ENCODE measurements at regions not wholly inside any gene's neighbourhood (a gene's known extent, or its start where the extent isn't known, plus 50 kb on each side); places are given as distances from the start of the nearest gene placed in this dataset.

DNA sequence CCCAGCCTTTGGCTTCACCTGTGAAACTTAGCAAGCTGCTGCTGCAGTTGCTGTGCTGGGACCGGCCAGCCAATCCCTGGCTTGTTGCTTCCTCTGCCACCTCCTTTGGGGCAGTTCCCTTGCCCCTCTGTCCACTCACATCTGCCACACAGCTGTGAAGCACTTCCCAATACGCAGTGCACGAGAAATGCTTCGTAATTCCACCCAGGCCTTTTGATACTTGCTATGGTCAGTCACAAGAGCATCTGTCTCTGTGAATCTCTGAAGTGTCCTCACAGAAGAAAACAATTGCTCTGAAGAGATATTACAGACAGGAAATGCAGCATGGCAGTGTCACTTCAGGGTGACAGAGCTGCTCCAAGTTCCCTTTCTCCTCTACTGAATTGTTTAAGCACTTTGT is 208.5 kb downstream of the PTEN start:
- H3K27ac ChIP-seq (ENCODE audit: low read length): no peak overlapping the region
- no peaks in the 10 kb centered on the region for H3K9me3 ChIP-seq (ENCODE audit: control insufficient read depth in 1 of 2, low read length in 2 of 2)
- no peaks in the 10 kb centered on the region for H3K27me3 ChIP-seq (ENCODE audit: low read depth, low read length)
- no peaks in the 10 kb centered on the region for H3K36me3 ChIP-seq (ENCODE audit: control insufficient read depth in 1 of 2, insufficient read depth in 2 of 2, low read length in 2 of 2)
- no peak overlapping the region for H3K4me3 ChIP-seq (ENCODE audit: low read depth in 1 of 2, low read length in 2 of 2)
- no peaks in the 10 kb centered on the region for H3K4me1 ChIP-seq (ENCODE audit: control insufficient read depth in 1 of 2, insufficient read depth in 2 of 2, low read length in 2 of 2)

DNA sequence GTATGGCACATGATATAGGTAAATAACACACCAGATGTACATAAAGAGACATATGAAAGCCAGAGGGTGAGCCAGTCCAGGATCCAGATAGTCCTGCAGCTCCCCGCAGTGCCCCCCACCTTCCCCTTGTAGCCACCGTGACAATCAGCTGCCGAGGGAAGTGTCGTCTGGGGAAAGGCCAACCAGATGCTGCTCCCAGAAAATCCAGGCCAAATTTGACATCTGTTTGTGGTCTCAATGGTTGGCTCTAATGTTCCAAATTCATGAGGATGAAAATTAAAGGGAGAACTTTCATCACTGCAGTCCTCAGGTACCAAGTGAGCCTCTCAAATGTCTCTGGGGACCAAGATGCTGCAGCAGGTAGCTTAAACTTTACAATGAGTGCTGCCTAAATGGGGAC is 210.3 kb downstream of the PTEN start:
- no peak overlapping the region for H3K27ac ChIP-seq (ENCODE audit: low read length)
- H3K4me3 ChIP-seq (ENCODE audit: low read depth in 1 of 2, low read length in 2 of 2): no peak overlapping the region
- no peaks in the 10 kb centered on the region for H3K9me3 ChIP-seq (ENCODE audit: control insufficient read depth in 1 of 2, low read length in 2 of 2)
- H3K27me3 ChIP-seq (ENCODE audit: low read depth, low read length): no peaks in the 10 kb centered on the region
- no peaks in the 10 kb centered on the region for H3K36me3 ChIP-seq (ENCODE audit: control insufficient read depth in 1 of 2, insufficient read depth in 2 of 2, low read length in 2 of 2)
- no peaks in the 10 kb centered on the region for H3K4me1 ChIP-seq (ENCODE audit: control insufficient read depth in 1 of 2, insufficient read depth in 2 of 2, low read length in 2 of 2)

DNA sequence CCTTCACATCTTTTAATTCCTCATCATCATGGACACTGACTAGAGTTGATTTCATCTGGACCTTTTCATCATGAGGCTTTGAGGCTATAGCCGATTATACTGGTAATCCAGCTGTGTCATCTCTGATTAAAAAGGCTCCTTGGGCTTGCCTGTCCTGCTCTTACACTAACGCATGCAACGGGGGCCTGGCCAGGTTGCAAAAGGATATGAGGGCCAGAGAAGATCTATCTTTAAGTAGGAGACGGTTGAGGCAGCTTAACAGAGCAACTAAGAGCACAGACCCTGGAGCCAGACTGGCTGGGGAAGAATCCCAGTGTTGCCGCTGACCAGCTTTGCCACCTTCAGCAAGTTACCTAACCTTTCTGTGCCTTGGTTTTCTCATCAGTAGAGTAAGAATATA is 211.5 kb downstream of the PTEN start:
- no peak overlapping the region for H3K4me3 ChIP-seq (ENCODE audit: low read depth in 1 of 2, low read length in 2 of 2)
- no peak overlapping the region for H3K27ac ChIP-seq (ENCODE audit: low read length)
- H3K9me3 ChIP-seq (ENCODE audit: control insufficient read depth in 1 of 2, low read length in 2 of 2): no peaks in the 10 kb centered on the region
- H3K36me3 ChIP-seq (ENCODE audit: control insufficient read depth in 1 of 2, insufficient read depth in 2 of 2, low read length in 2 of 2): no peaks in the 10 kb centered on the region
- H3K4me1 ChIP-seq (ENCODE audit: control insufficient read depth in 1 of 2, insufficient read depth in 2 of 2, low read length in 2 of 2): peaks cover 0 to 4% of the 10 kb centered on the region in 2 donors
- H3K27me3 ChIP-seq (ENCODE audit: low read depth, low read length): no peaks in the 10 kb centered on the region

DNA sequence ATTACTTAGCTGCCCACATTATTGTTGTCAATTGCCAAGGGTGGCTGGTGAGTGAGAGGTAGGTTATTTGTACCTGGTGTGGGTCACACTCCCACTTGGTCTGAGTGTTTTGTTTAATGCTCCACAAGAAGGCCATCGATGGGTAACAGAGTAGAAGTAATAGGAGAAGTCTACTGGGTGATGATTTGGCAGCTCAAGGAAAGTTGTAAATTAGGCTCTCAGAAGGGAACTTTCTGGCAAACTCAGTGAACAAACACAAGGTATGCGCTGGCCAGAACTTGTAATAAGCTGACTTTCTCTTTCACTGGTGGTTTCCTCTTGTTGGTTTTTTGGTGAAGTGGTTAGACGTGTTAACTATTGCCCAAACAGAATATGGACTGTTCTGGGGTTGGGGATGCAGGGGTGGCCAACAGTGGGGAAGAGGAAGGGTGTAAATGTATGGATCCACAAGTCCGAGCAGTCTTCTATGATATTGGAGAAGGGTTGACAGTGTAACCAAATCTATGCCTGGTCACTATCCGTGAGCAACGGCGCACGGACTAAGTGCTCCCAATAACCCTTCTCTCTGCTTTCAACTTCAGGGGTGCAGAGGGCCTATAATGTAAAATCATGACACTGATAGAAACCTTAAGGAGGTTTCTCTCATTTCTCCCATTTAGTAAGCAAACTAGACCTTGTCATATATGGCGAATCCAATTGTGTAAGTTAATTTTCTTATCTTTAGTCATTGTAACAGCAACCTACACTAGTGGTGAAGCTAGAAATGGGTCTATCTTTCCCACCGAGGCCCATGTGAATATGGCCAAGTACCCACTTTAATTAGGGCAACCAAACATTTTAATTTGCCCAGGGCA is 212.8 kb downstream of the PTEN start:
- Histone ChIP-seq H3K4me3 (ENCODE audit: low read depth in 1 of 2, low read length in 2 of 2) (no peak overlapping the region), H3K36me3 (ENCODE audit: control insufficient read depth in 1 of 2, insufficient read depth in 2 of 2, low read length in 2 of 2) (no peaks in the 10 kb centered on the region), H3K27ac (ENCODE audit: low read length) (no peak overlapping the region), H3K27me3 (ENCODE audit: low read depth, low read length) (no peaks in the 10 kb centered on the region), H3K9me3 (ENCODE audit: control insufficient read depth in 1 of 2, low read length in 2 of 2) (no peaks in the 10 kb centered on the region), H3K4me1 (ENCODE audit: control insufficient read depth in 1 of 2, insufficient read depth in 2 of 2, low read length in 2 of 2) (peaks cover 0 to 10% of the 10 kb centered on the region in 2 donors)

DNA sequence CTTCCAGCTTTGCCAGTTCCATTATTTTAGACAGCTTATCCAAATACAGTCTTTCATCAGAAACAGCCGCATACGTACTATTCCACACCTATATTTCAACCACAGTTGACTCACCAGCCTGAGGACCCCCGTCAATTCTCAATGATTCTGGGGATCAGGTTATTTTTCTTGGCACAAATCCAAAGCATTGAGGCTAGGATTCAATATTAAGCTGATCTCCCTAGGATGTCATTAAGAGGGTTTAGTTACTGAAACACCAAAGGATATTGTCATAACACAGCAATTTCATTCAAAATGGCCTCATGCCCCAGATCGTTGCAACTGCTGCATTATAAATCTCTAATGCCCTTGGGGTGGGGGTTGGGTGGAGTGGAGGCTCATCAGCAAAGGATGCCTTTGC is 214.6 kb downstream of the PTEN start:
- H3K27me3 ChIP-seq (ENCODE audit: low read depth, low read length): no peaks in the 10 kb centered on the region
- H3K9me3 ChIP-seq (ENCODE audit: control insufficient read depth in 1 of 2, low read length in 2 of 2): no peaks in the 10 kb centered on the region
- no peak overlapping the region for H3K4me3 ChIP-seq (ENCODE audit: low read depth in 1 of 2, low read length in 2 of 2)
- no peaks in the 10 kb centered on the region for H3K36me3 ChIP-seq (ENCODE audit: control insufficient read depth in 1 of 2, insufficient read depth in 2 of 2, low read length in 2 of 2)
- H3K4me1 ChIP-seq (ENCODE audit: control insufficient read depth in 1 of 2, insufficient read depth in 2 of 2, low read length in 2 of 2): peaks cover 0 to 10% of the 10 kb centered on the region in 2 donors
- no peak overlapping the region for H3K27ac ChIP-seq (ENCODE audit: low read length)

DNA sequence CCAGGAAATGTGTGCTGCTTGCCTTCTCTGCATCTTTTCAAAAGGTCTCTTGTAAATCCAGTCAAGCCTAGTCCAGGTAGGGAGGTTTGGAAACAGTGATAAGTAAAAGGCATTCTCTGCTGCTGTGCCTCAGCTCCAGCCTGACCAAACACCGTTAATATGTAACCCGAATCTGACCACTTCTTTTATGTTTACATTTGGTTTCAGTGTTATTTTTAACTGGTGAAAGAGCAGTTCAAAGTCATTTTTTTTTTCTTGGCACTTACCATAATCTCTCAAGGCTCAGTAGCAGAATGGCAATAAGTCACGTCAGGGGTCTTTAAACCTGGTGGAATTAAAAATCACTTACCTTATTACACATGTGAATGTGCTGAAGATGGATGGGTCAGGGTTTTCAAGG is 216.8 kb downstream of the PTEN start:
- H3K36me3 ChIP-seq (ENCODE audit: control insufficient read depth in 1 of 2, insufficient read depth in 2 of 2, low read length in 2 of 2): no peaks in the 10 kb centered on the region
- no peaks in the 10 kb centered on the region for H3K27me3 ChIP-seq (ENCODE audit: low read depth, low read length)
- no peaks in the 10 kb centered on the region for H3K9me3 ChIP-seq (ENCODE audit: control insufficient read depth in 1 of 2, low read length in 2 of 2)
- no peak overlapping the region for H3K4me3 ChIP-seq (ENCODE audit: low read depth in 1 of 2, low read length in 2 of 2)
- H3K4me1 ChIP-seq (ENCODE audit: control insufficient read depth in 1 of 2, insufficient read depth in 2 of 2, low read length in 2 of 2): peaks cover 0 to 10% of the 10 kb centered on the region in 2 donors
- no peak overlapping the region for H3K27ac ChIP-seq (ENCODE audit: low read length)

DNA sequence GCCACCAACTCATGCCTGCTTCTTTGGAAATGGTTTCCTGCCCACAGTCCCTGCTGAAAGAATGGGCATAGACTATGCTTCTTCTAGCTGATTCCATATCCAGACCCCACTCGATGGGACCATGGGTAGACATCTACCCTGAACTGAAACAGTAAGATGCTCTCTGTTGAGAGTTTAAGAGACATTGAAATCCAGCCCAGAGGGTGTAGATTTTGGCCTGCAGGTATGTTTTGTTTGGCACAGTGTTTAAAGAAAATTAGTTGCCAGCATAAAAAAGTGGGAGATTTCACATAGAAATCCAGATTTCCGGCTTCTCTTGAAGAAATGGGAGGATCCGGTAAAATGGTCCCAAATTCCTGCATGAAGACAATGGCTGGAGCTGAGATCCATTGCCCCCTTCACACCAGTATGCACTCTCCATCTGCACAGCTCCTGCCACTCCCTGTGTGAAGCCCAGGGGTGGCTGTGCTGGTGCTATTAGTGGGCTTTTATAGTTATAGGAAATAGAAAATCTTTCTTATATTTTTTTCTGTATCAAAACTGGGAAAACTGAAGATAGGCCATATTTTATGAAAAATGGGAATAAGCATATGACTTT is 218.1 kb downstream of the PTEN start:
- no peaks in the 10 kb centered on the region for H3K36me3 ChIP-seq (ENCODE audit: control insufficient read depth in 1 of 2, insufficient read depth in 2 of 2, low read length in 2 of 2)
- H3K4me3 ChIP-seq (ENCODE audit: low read depth in 1 of 2, low read length in 2 of 2): no peak overlapping the region

DNA sequence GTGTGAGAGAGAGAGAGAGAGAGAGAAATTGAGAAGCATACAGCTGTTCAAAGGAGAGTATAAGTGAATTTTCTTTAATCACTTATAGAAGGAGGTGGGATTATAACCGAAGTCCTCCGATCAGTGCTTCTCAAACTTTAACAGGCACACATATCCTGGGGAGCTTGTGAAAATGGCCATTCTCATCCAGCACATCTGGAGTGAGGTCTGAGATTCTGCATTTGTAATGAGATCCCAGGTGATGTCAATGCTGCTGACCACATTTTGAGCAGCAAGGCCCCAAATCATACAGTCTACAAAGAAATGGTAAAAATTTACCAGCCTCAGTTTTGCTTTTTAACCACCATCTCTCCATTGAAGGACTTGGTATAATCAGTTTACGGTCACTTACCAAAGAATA is 219.0 kb downstream of the PTEN start:
- no peak overlapping the region for H3K27ac ChIP-seq (ENCODE audit: low read length)
- H3K36me3 ChIP-seq (ENCODE audit: control insufficient read depth in 1 of 2, insufficient read depth in 2 of 2, low read length in 2 of 2): no peaks in the 10 kb centered on the region
- peaks cover 0 to 10% of the 10 kb centered on the region in 2 donors for H3K4me1 ChIP-seq (ENCODE audit: control insufficient read depth in 1 of 2, insufficient read depth in 2 of 2, low read length in 2 of 2)
- H3K27me3 ChIP-seq (ENCODE audit: low read depth, low read length): no peaks in the 10 kb centered on the region
- H3K9me3 ChIP-seq (ENCODE audit: control insufficient read depth in 1 of 2, low read length in 2 of 2): no peaks in the 10 kb centered on the region
- H3K4me3 ChIP-seq (ENCODE audit: low read depth in 1 of 2, low read length in 2 of 2): no peak overlapping the region

More for the DNA sequence above, 218.1 kb downstream of the PTEN start:
- peaks cover 0 to 10% of the 10 kb centered on the region in 2 donors for H3K4me1 ChIP-seq (ENCODE audit: control insufficient read depth in 1 of 2, insufficient read depth in 2 of 2, low read length in 2 of 2)
- H3K9me3 ChIP-seq (ENCODE audit: control insufficient read depth in 1 of 2, low read length in 2 of 2): no peaks in the 10 kb centered on the region
- H3K27ac ChIP-seq (ENCODE audit: low read length): no peak overlapping the region
- no peaks in the 10 kb centered on the region for H3K27me3 ChIP-seq (ENCODE audit: low read depth, low read length)

DNA sequence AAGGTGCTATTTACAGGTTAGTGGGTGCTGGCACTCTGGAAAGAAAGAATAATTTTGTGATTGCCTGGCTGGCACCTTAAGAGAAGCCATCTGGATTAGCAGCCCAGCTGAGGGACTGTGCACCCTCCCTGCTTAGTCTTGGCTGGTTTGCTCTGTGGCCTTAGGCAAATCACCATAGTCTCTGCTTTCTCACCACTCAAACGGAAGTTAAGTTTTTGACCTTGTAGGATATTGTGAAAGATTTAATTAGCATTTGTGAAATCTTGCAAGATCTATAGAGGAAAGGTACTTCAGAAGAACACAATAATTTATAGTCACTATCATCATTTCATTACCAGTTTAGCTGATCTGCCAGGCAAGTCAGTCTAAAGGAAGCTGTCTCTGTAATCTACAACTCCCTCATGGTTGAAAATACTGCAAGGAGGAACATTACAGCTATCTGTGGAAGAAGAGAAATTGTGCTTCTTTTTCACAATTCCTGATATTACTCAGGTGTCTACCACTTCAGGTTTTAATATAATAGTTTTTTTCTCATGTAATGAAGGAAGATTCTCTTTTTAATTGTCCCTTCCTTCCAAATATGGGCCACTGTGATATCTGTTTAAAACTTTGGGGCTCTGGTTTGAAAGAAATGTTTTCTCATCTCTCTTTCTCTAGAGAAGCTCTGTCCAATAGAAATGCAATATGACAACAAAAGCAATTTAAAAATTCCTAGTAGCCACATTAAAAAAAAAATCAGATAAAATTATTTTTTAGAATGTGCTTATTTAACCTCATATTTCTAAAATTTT is 219.6 kb downstream of the PTEN start:
- no peaks in the 10 kb centered on the region for H3K9me3 ChIP-seq (ENCODE audit: control insufficient read depth in 1 of 2, low read length in 2 of 2)
- no peaks in the 10 kb centered on the region for H3K36me3 ChIP-seq (ENCODE audit: control insufficient read depth in 1 of 2, insufficient read depth in 2 of 2, low read length in 2 of 2)
- peaks cover 0 to 10% of the 10 kb centered on the region in 2 donors for H3K4me1 ChIP-seq (ENCODE audit: control insufficient read depth in 1 of 2, insufficient read depth in 2 of 2, low read length in 2 of 2)
- no peaks in the 10 kb centered on the region for H3K27me3 ChIP-seq (ENCODE audit: low read depth, low read length)
- H3K4me3 ChIP-seq (ENCODE audit: low read depth in 1 of 2, low read length in 2 of 2): no peak overlapping the region
- H3K27ac ChIP-seq (ENCODE audit: low read length): no peak overlapping the region

DNA sequence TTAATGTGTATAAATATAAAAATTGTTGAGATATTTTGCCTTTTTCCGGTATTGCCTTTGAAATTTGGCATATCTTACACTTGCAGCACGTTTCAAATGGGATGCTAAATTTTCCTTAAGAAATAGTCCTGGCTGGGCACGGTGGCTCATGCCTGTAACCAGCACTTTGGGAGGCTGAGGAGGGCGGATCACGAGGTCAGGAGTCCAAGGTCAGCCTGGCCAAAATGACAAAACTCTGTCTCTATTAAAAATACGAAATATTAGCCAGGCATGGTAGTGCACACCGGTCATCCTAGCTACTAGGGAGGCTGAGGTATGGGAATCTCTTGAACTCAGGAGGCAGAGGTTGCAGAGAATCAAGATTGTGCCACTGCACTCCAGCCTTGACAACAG is 220.2 kb downstream of the PTEN start:
- H3K4me1 ChIP-seq (ENCODE audit: control insufficient read depth in 1 of 2, insufficient read depth in 2 of 2, low read length in 2 of 2): peaks cover 0 to 10% of the 10 kb centered on the region in 2 donors

DNA sequence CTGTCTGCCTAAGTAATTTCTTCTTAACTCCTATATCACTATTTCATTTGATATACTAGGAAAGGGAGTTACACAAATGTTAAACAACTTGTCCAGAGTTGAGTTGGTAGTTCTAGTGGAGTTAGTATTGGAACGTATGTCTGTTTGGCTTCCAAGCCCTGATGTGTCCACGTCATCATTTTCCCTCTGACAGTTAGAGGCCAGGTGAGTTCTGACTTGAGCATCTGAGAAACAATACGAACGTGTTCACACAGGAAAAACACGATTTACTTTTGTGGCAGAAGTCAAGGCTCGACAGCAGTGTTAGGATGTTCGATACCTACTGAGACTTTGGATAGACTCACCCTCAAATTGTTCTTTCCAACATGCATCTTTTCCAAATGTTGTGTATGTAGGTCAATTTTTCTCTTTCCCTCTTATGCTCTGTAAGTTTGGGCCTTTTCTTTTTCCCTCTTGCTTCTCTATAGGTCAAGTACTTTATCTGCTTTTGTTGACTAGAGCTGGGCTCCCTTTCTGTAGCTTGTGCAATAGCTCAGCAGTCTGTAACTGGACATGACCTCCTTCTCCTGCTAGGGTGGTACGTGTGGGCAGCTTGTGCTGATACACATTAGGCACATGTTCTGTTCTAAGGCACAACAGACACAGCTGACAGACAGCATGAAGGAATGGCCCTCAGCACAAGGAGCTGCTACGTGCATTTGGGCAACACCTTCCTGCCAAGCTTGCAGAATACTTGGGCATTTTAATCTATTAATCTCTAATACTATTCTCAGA is 222.9 kb downstream of the PTEN start:
- H3K36me3 ChIP-seq (ENCODE audit: control insufficient read depth in 1 of 2, insufficient read depth in 2 of 2, low read length in 2 of 2): no peaks in the 10 kb centered on the region
- H3K9me3 ChIP-seq (ENCODE audit: control insufficient read depth in 1 of 2, low read length in 2 of 2): no peaks in the 10 kb centered on the region
- no peaks in the 10 kb centered on the region for H3K27me3 ChIP-seq (ENCODE audit: low read depth, low read length)
- H3K4me3 ChIP-seq (ENCODE audit: low read depth in 1 of 2, low read length in 2 of 2): no peak overlapping the region
- H3K27ac ChIP-seq (ENCODE audit: low read length): no peak overlapping the region
- H3K4me1 ChIP-seq (ENCODE audit: control insufficient read depth in 1 of 2, insufficient read depth in 2 of 2, low read length in 2 of 2): no peaks in the 10 kb centered on the region

More for the DNA sequence above, 220.2 kb downstream of the PTEN start:
- Histone ChIP-seq H3K9me3 (ENCODE audit: control insufficient read depth in 1 of 2, low read length in 2 of 2) (no peaks in the 10 kb centered on the region), H3K27ac (ENCODE audit: low read length) (no peak overlapping the region), H3K4me3 (ENCODE audit: low read depth in 1 of 2, low read length in 2 of 2) (no peak overlapping the region), H3K36me3 (ENCODE audit: control insufficient read depth in 1 of 2, insufficient read depth in 2 of 2, low read length in 2 of 2) (no peaks in the 10 kb centered on the region), H3K27me3 (ENCODE audit: low read depth, low read length) (no peaks in the 10 kb centered on the region)

Measured in muscle layer of duodenum (tissue), 2 donors.